ENCODE measurements at regions not wholly inside any gene's neighbourhood (a gene's known extent, or its start where the extent isn't known, plus 50 kb on each side); places are given as distances from the start of the nearest gene placed in this dataset.

DNA sequence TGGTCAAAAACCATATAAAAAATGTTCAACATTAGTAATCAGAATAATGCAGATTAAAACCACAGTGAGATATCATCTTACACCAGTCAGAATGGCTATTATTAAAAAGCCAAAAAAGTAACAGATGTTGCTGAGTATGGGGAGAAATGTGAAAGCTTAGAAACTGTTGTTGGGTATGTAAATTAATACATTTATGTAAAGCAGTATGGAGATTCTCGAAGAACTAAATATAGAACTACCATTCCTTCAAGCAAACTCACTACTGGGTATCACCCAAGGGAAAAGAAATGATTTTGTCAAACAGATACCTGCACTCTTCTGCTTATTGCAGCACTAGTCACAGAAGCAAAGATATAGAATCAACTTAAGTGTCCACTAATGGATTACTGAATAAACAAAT lies 576.4 kb upstream of the EPHA5 start:
- no peak for TF ChIP-seq YY1 (IDR thresholded peaks at IDR 0.05; ENCODE audit: insufficient read depth, insufficient read length)
- no peak for TF ChIP-seq ZNF274 (IDR thresholded peaks at IDR 0.05; ENCODE audit: low read depth, low read length)
- no peak for TF ChIP-seq SUZ12 (IDR thresholded peaks at IDR 0.05; ENCODE audit: extremely low read depth, insufficient read depth, insufficient read length)

All from NT2/D1 (cell line).